SU-DHL-6 (cell line): ENCODE measurements at regions not wholly inside any gene's neighbourhood (a gene's known extent, or its start where the extent isn't known, plus 50 kb on each side); places are given as distances from the start of the nearest gene placed in this dataset.

Experiments used
- H2AFZ ChIP-seq: fragments of 200-600 bp; sonication (generic); 2 replicates; pipeline ENCODE4 v1.6.1; 2014; ENCODE audit warnings: low read depth, mild to moderate bottlenecking, moderate library complexity, mixed read lengths, antibody characterized with exemption, low read length; ENCODE audit not compliant: severe bottlenecking
- H3F3A ChIP-seq: fragments of 200-600 bp; shearing (Covaris generic); 2 replicates; pipeline ENCODE4 v1.6.0; 2016; ENCODE audit warnings: antibody characterized with exemption, mild to moderate bottlenecking; ENCODE audit not compliant: insufficient read depth
- H3K27ac ChIP-seq: fragments of 200-600 bp; sonication (generic); 2 replicates; pipeline ENCODE4 v1.5.1; 2016; ENCODE audit warnings: low read depth, mild to moderate bottlenecking, low read length, moderate library complexity, mixed read lengths
- H3K27me3 ChIP-seq: fragments of 200-600 bp; sonication (generic), shearing (Covaris generic); 2 replicates; pipeline ENCODE4 v1.6.0; 2014; ENCODE audit warnings: mild to moderate bottlenecking, low read length
- H3K36me3 ChIP-seq: fragments of 200-600 bp; sonication (generic); 2 replicates; pipeline ENCODE4 v1.6.1; 2014; ENCODE audit warnings: mild to moderate bottlenecking, low read length, mixed read lengths
- H3K4me2 ChIP-seq: fragments of 300-600, 200-600 bp; shearing (Covaris generic), sonication (generic); 2 replicates; pipeline ENCODE4 v1.6.0; 2014; ENCODE audit warnings: low read length, low read depth, mild to moderate bottlenecking; ENCODE audit not compliant: poor library complexity, severe bottlenecking
- H3K4me3 ChIP-seq: fragments of 200-600 bp; sonication (generic); 2 replicates; pipeline ENCODE4 v1.5.1; 2014; ENCODE audit warnings: antibody characterized with exemption, low read length, mild to moderate bottlenecking, mixed read lengths; ENCODE audit not compliant: insufficient read depth, poor library complexity, severe bottlenecking
- H3K79me2 ChIP-seq: fragments of 200-600 bp; sonication (generic); 2 replicates; pipeline ENCODE4 v1.6.1; 2014; ENCODE audit warnings: mild to moderate bottlenecking, low read length, moderate library complexity; ENCODE audit not compliant: insufficient read depth
- H3K9ac ChIP-seq: fragments of 200-600 bp; sonication (generic); 2 replicates; pipeline ENCODE4 v1.7.0; 2014; ENCODE audit warnings: mild to moderate bottlenecking, low read length
- H3K9me2 ChIP-seq: fragments of 200-600 bp; sonication (generic); replicated peaks from 2 replicates; pipeline ENCODE4 v1.6.1; 2014; ENCODE audit warnings: low read length; ENCODE audit not compliant: insufficient read depth
- H3K9me3 ChIP-seq: fragments of 200-600 bp; sonication (generic); 2 replicates; pipeline ENCODE4 v1.6.1; 2014; ENCODE audit warnings: low read length, mixed read lengths; ENCODE audit not compliant: insufficient read depth
- H4K20me1 ChIP-seq: fragments of 200-600 bp; sonication (generic); 2 replicates; pipeline ENCODE4 v1.6.1; 2014; ENCODE audit warnings: low read depth, mild to moderate bottlenecking, antibody characterized with exemption, low read length, moderate library complexity, mixed read lengths
- CTCF ChIP-seq: fragments of 200-600 bp; sonication (generic); IDR thresholded peaks from one replicate; pipeline ENCODE4 v1.5.1; 2017; ENCODE audit warnings: antibody characterized with exemption, mild to moderate bottlenecking, low read length, moderate library complexity; ENCODE audit not compliant: insufficient read depth, poor library complexity, severe bottlenecking
- EZH2phosphoT487 ChIP-seq: fragments of 200-600 bp; sonication (generic), shearing (Covaris generic); conservative IDR thresholded peaks from 2 replicates; pipeline ENCODE4 v1.6.1; 2018; ENCODE audit warnings: mild to moderate bottlenecking, antibody characterized with exemption, low read length, moderate library complexity, mixed read lengths

DNA sequence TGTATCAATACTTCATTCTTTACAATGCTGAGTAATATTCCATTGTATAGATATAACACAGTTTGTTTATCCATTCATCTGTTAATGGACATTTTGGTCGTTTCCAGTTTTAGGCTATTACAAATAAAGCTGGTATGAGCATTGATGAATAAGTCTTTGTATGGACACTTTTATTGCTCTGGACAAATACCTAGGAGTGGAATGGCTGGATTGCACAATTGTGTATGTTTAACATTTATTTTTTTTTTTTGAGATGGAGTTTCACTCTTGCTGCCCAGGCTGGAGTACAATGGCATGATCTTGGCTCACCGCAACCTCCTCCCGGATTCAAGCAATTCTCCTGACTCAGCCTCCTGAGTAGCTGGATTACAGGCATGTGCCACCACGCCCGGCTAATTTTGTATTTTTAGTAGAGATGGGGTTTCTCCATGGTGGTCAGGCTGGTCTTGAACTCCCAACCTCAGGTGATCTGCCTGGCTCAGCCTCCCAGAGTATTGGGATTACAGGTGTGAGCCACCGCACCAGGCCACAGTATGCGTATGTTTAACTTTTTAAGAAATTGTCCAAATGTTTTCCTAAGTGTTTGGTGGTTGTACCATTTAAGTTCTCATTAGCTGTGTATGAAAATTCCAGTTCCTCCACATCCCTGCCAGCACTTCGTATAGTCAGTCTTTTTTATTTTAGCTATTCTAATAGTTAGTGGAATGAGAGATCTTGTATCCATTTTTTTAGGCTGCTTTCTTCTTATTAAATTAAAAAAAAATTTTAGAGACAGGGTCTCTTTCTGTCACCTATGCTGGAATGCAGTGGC is 194.9 kb upstream of the HAAO start:
- TF ChIP-seq EZH2phosphoT487 (no peak), CTCF (no peak)
- H3K4me2 ChIP-seq = no peak overlapping the region
- no peaks in the 10 kb centered on the region for H3F3A ChIP-seq
- no peak overlapping the region for H3K9ac ChIP-seq
- H2AFZ ChIP-seq = no peak overlapping the region
- H3K9me2 ChIP-seq = no peaks in the 10 kb centered on the region
- no peak overlapping the region for H3K27ac ChIP-seq
- no peaks in the 10 kb centered on the region for H3K79me2 ChIP-seq
- H3K4me3 ChIP-seq = no peak overlapping the region
- H3K27me3 ChIP-seq = no peaks in the 10 kb centered on the region
- no peaks in the 10 kb centered on the region for H3K9me3 ChIP-seq
- no peaks in the 10 kb centered on the region for H4K20me1 ChIP-seq
- no peaks in the 10 kb centered on the region for H3K36me3 ChIP-seq

DNA sequence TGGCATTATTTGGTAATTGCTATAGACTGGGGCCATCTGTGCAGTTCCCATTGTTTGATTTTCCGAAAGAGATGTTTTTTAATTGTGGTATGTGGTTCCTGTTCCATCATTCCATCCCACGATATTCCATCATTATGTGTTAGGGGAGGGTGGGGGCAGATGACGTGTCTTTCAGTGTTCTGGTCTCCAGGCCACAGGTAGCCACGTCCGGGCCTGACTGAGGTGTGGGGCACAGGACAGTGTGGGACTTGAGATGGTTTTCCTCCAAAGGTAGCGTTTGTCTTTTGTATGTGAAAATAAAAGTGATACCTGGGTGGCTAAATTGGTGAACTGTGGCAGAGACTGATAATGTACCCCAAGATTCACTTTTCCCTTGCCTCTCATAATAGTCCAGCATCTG is 192.2 kb upstream of the HAAO start:
- Histone ChIP-seq H3K4me3 (no peak overlapping the region), H3K36me3 (no peaks in the 10 kb centered on the region), H4K20me1 (no peaks in the 10 kb centered on the region), H3K27ac (no peak overlapping the region), H3K9me3 (no peaks in the 10 kb centered on the region), H3K79me2 (no peaks in the 10 kb centered on the region), H2AFZ (no peak overlapping the region), H3K27me3 (no peaks in the 10 kb centered on the region), H3K9me2 (no peaks in the 10 kb centered on the region), H3K9ac (no peak overlapping the region), H3K4me2 (no peak overlapping the region), H3F3A (no peaks in the 10 kb centered on the region)
- no peak for TF ChIP-seq EZH2phosphoT487
- no peak for TF ChIP-seq CTCF

- Histone ChIP-seq H3K79me2 (no peaks in the 10 kb centered on the region), H3K27ac (no peak overlapping the region), H3K4me3 (no peak overlapping the region), H3F3A (no peaks in the 10 kb centered on the region), H3K9ac (no peak overlapping the region), H2AFZ (no peak overlapping the region), H3K9me3 (no peaks in the 10 kb centered on the region), H3K4me2 (no peak overlapping the region), H3K9me2 (no peaks in the 10 kb centered on the region), H3K27me3 (no peaks in the 10 kb centered on the region), H3K36me3 (no peaks in the 10 kb centered on the region), H4K20me1 (no peaks in the 10 kb centered on the region)
- no peak for TF ChIP-seq CTCF
- TF ChIP-seq EZH2phosphoT487 = no peak
Observed at GRCh38 chr2:42984081-42984480, 191.7 kb upstream of the HAAO start.
